CD14-positive monocyte (primary cell): ENCODE measurements at regions not wholly inside any gene's neighbourhood (a gene's known extent, or its start where the extent isn't known, plus 50 kb on each side); places are given as distances from the start of the nearest gene placed in this dataset.

Experiments
- DNase-seq, 3 donors: peaks; one replicate each; pipeline ENCODE4 v3.0.0-alpha.2; 2011 to 2022
- H2AFZ ChIP-seq: 2 replicates; pipeline ENCODE4 v1.6.0; 2012; ENCODE audit warnings: mild to moderate bottlenecking, low read depth, low read length, inconsistent platforms; ENCODE audit not compliant: insufficient read depth, poor library complexity, severe bottlenecking
- H3K27ac ChIP-seq, 2 donors: 1 replicate in 1 of 2; 2 replicates in 1 of 2; pipeline ENCODE4 v1.5.1; 2012 to 2013; ENCODE audit warnings: low read length in 2 of 2, control low read depth in 1 of 2, inconsistent platforms in 1 of 2, low read depth in 1 of 2, mild to moderate bottlenecking in 1 of 2
- H3K27me3 ChIP-seq, 2 donors: one replicate each; pipeline versions ENCODE4 v1.6.0 to v1.6.1; 2011 to 2013; ENCODE audit warnings: low read length in 2 of 2; ENCODE audit not compliant: control insufficient read depth in 2 of 2, insufficient read depth in 2 of 2
- H3K36me3 ChIP-seq, 2 donors: replicated peaks in 1 of 2; 1 replicate in 1 of 2; 2 replicates in 1 of 2; pipeline versions ENCODE4 v1.5.1 to v1.6.1; 2012 to 2013; ENCODE audit warnings: low read length in 2 of 2, control low read depth in 1 of 2, inconsistent platforms in 1 of 2, mild to moderate bottlenecking in 1 of 2; ENCODE audit not compliant: insufficient read depth in 2 of 2, control insufficient read depth in 1 of 2
- H3K4me1 ChIP-seq, 2 donors: 1 replicate in 1 of 2; 2 replicates in 1 of 2; pipeline versions ENCODE4 v1.5.1 to v1.6.1; 2012 to 2013; ENCODE audit warnings: low read length in 2 of 2, control low read depth in 1 of 2, inconsistent platforms in 1 of 2, mild to moderate bottlenecking in 1 of 2, moderate library complexity in 1 of 2; ENCODE audit not compliant: insufficient read depth in 2 of 2, control insufficient read depth in 1 of 2
- H3K4me2 ChIP-seq: replicated peaks from 2 replicates; pipeline ENCODE3; 2012; ENCODE audit warnings: low read length, moderate library complexity, mild to moderate bottlenecking; ENCODE audit not compliant: poor library complexity, severe bottlenecking; ENCODE audit errors: extremely low read depth
- H3K4me3 ChIP-seq, 3 experiments: fragments of 200-600 bp in 1 of 3; sonication (generic) in 1 of 3; replicated peaks in 1 of 3; 1 replicate in 2 of 3; 2 replicates in 1 of 3; pipeline ENCODE4 v1.5.1; 2011 to 2013; ENCODE audit warnings: low read length in 3 of 3, mild to moderate bottlenecking in 3 of 3, control low read depth in 2 of 3, low read depth in 2 of 3, inconsistent platforms in 1 of 3, moderate library complexity in 1 of 3
- H3K79me2 ChIP-seq: 2 replicates; pipeline ENCODE4 v1.6.0; 2012; ENCODE audit warnings: mild to moderate bottlenecking, control low read depth, inconsistent platforms, low read length, moderate library complexity; ENCODE audit not compliant: insufficient read depth
- H3K9ac ChIP-seq: 2 replicates; pipeline ENCODE4 v1.6.0; 2017; ENCODE audit warnings: low read length, mild to moderate bottlenecking; ENCODE audit not compliant: insufficient read depth, poor library complexity, severe bottlenecking
- H3K9me3 ChIP-seq, 2 donors: replicated peaks in 1 of 2; 1 replicate in 1 of 2; 2 replicates in 1 of 2; pipeline versions ENCODE4 v1.5.1 to v1.6.1; 2012 to 2013; ENCODE audit warnings: low read length in 2 of 2, control low read depth in 1 of 2; ENCODE audit not compliant: control insufficient read depth in 1 of 2, insufficient read depth in 1 of 2
- H4K20me1 ChIP-seq: 2 replicates; pipeline ENCODE4 v1.6.0; 2012; ENCODE audit warnings: mild to moderate bottlenecking, low read length, control low read depth, moderate library complexity; ENCODE audit not compliant: insufficient read depth
- H3K27ac Mint-ChIP-seq, 7 donors: one replicate each; pipeline ENCODE4 v1.8.0; 2020; ENCODE audit warnings: mild to moderate bottlenecking in 7 of 7, mixed read lengths in 7 of 7, moderate library complexity in 6 of 7, inconsistent platforms in 2 of 7
- H3K27me3 Mint-ChIP-seq, 3 donors: one replicate each; pipeline ENCODE4 v1.8.0; 2021 to 2022; ENCODE audit warnings: low read depth in 3 of 3, mild to moderate bottlenecking in 3 of 3, mixed read lengths in 3 of 3, moderate library complexity in 3 of 3, inconsistent platforms in 1 of 3
- H3K36me3 Mint-ChIP-seq, 2 donors: one replicate each; pipeline ENCODE4 v1.8.0; 2020; ENCODE audit warnings: mixed read lengths in 2 of 2, inconsistent platforms in 1 of 2, mild to moderate bottlenecking in 1 of 2
- H3K4me1 Mint-ChIP-seq: one replicate; pipeline ENCODE4 v1.8.0; 2020; ENCODE audit warnings: mild to moderate bottlenecking, mixed read lengths
- H3K4me3 Mint-ChIP-seq, 2 donors: one replicate each; pipeline ENCODE4 v1.8.0; 2020; ENCODE audit warnings: mild to moderate bottlenecking in 2 of 2, mixed read lengths in 2 of 2, moderate library complexity in 1 of 2
- H3K9me3 Mint-ChIP-seq, 7 donors: one replicate each; pipeline ENCODE4 v1.8.0; 2020 to 2022; ENCODE audit warnings: mixed read lengths in 7 of 7, mild to moderate bottlenecking in 6 of 7, moderate library complexity in 6 of 7, inconsistent platforms in 2 of 7
- CTCF ChIP-seq: fragments of 200-600 bp; IDR thresholded peaks from one replicate; pipeline ENCODE4 v1.8.0; 2022; ENCODE audit warnings: antibody characterized with exemption, mild to moderate bottlenecking
- WGBS: methylation state at CpG from one replicate; pipeline ENCODE4 v1.1.5; 2013; ENCODE audit warnings: missing lambda C conversion rate; ENCODE audit not compliant: insufficient coverage; 5-methylcytosine and 5-hydroxymethylcytosine counted together
- intact Hi-C, 2 donors: fragments of 100-400 bp; cut with micrococcal nuclease; formaldehyde crosslinking; loops; one replicate each; pipeline versions ENCODE4 v1.15.0 to v1.15.1; 2023

- H3K4me3 Mint-ChIP-seq = no peak overlapping the region
These were observed 105.7 kb upstream of the ANO1 start for GRCh38 chr11:69972351-69972802.

DNA sequence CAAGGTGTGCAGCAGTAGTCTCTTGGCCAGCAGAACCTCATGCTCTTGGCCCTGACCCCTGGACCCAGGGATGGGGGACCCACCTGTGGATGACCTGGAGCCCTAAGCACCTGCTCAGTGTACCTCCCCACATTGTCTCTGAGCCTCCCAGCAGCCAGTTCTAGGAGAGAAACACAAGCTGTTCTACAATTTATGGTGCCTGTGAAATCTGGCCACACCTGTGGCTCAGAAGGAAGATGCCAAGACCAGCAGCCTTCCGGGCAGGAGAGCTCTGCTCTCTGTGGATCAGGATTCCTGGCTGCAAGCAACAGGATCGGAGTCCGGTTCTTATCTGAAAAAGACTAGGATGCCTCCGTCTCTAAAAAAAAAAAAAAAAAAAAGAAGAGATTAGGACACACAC, 103.6 kb upstream of the ANO1 start:
- intact Hi-C loops = no loop called here
- Histone ChIP-seq H3K9ac (no peak overlapping the region), H3K4me1 (no peaks in the 10 kb centered on the region), H3K27me3 (no peaks in the 10 kb centered on the region), H3K79me2 (no peaks in the 10 kb centered on the region), H3K9me3 (no peaks in the 10 kb centered on the region), H3K36me3 (no peaks in the 10 kb centered on the region), H4K20me1 (no peaks in the 10 kb centered on the region), H2AFZ (no peak overlapping the region), H3K4me3 (no peak overlapping the region), H3K27ac (no peak overlapping the region), H3K4me2 (no peak overlapping the region)
- no peak for TF ChIP-seq CTCF
- H3K4me3 Mint-ChIP-seq = no peak overlapping the region
- no peaks in the 10 kb centered on the region for H3K9me3 Mint-ChIP-seq
- no peak for DNase-seq
- no peaks in the 10 kb centered on the region for H3K4me1 Mint-ChIP-seq
- H3K36me3 Mint-ChIP-seq = no peaks in the 10 kb centered on the region
- WGBS = 100% methylated on average over 3 of the region's 4 CpGs
- H3K27ac Mint-ChIP-seq = no peak overlapping the region
- H3K27me3 Mint-ChIP-seq = peaks cover 12 to 29% (median 15%) of the 10 kb centered on the region in 3 donors

More at GRCh38 chr11:69972351-69972802, 105.7 kb upstream of the ANO1 start:
- no peaks in the 10 kb centered on the region for H3K79me2 ChIP-seq
- Mint-ChIP-seq H3K4me1 (no peaks in the 10 kb centered on the region), H3K36me3 (no peaks in the 10 kb centered on the region), H3K27me3 (peaks cover 12 to 19% (median 14%) of the 10 kb centered on the region in 3 donors), H3K27ac (no peak overlapping the region), H3K9me3 (no peaks in the 10 kb centered on the region)
- 86% methylated on average over 14 of the region's 15 CpGs for WGBS
- H3K27me3 ChIP-seq = no peaks in the 10 kb centered on the region
- no peak for DNase-seq
- H3K4me2 ChIP-seq = no peak overlapping the region
- H2AFZ ChIP-seq = no peak overlapping the region
- H3K4me1 ChIP-seq = no peaks in the 10 kb centered on the region
- H3K9ac ChIP-seq = no peak overlapping the region
- H3K36me3 ChIP-seq = no peaks in the 10 kb centered on the region
- no peaks in the 10 kb centered on the region for H3K9me3 ChIP-seq
- no peaks in the 10 kb centered on the region for H4K20me1 ChIP-seq
- intact Hi-C loops = no loop called here
- no peak overlapping the region for H3K4me3 ChIP-seq
- no peak for TF ChIP-seq CTCF
- no peak overlapping the region for H3K27ac ChIP-seq
